ENCODE measurements at regions not wholly inside any gene's neighbourhood (a gene's known extent, or its start where the extent isn't known, plus 50 kb on each side); places are given as distances from the start of the nearest gene placed in this dataset.

- no peaks in the 10 kb centered on the region for H3K9me3 ChIP-seq (ENCODE audit: control insufficient read depth in 1 of 2, insufficient read depth in 1 of 2, low read length in 2 of 2)
- no peak overlapping the region for H3K4me3 ChIP-seq (ENCODE audit: low read length)
- ChIA-PET CTCF (interaction anchor here (1.1 kb wide), 1 partner anchor 15 kb away, joined by 3 read pairs; no protein-coding TSS in a partner anchor), POLR2A (no interaction called here)
- no peak for ATAC-seq (ENCODE audit: poor library complexity)
- Mint-ChIP-seq H3K4me1 (ENCODE audit: low read depth) (no peaks in the 10 kb centered on the region), H3K27ac (no peak overlapping the region), H3K27me3 (no peaks in the 10 kb centered on the region), H3K4me3 (no peak overlapping the region), H3K36me3 (ENCODE audit: low read depth) (no peaks in the 10 kb centered on the region), H3K9me3 (peaks cover 2% of the 10 kb centered on the region)
- no peaks in the 10 kb centered on the region for H3K36me3 ChIP-seq (ENCODE audit: insufficient read depth, low read length)
- no peaks in the 10 kb centered on the region for H3K4me1 ChIP-seq (ENCODE audit: insufficient read depth, low read length)
- intact Hi-C loops (cut with DNase I, micrococcal nuclease) = no loop called here
- TF ChIP-seq CTCF (IDR thresholded peaks at IDR 0.05) = no peak
- no peaks in the 10 kb centered on the region for H3K27me3 ChIP-seq (ENCODE audit: control insufficient read depth in 1 of 2, insufficient read depth in 2 of 2, low read length in 2 of 2)
- no peak overlapping the region for H3K27ac ChIP-seq (ENCODE audit: low read depth in 1 of 2, low read length in 2 of 2)
- no peak for DNase-seq
Observed at GRCh38 chr3:103894162-103894822, 1459.5 kb downstream of the ZPLD1 start.

- H3K9me3 Mint-ChIP-seq = peaks cover 8% of the 10 kb centered on the region
- no peak overlapping the region for H3K4me3 ChIP-seq (ENCODE audit: low read length)
- H3K27ac Mint-ChIP-seq = no peak overlapping the region
Observed at GRCh38 chr3:103899328-103899727, 1464.5 kb downstream of the ZPLD1 start.

GRCh38 chr3:103904991-103905390 lies 1461.7 kb upstream of the ALCAM start:
- DNase-seq = no peak
- POLR2A ChIA-PET = no interaction called here
- Mint-ChIP-seq H3K27ac (no peak overlapping the region), H3K4me1 (ENCODE audit: low read depth) (no peaks in the 10 kb centered on the region), H3K4me3 (no peak overlapping the region), H3K27me3 (no peaks in the 10 kb centered on the region), H3K36me3 (ENCODE audit: low read depth) (no peaks in the 10 kb centered on the region), H3K9me3 (peaks cover 5% of the 10 kb centered on the region)
- no peaks in the 10 kb centered on the region for H3K36me3 ChIP-seq (ENCODE audit: insufficient read depth, low read length)
- H3K4me1 ChIP-seq (ENCODE audit: insufficient read depth, low read length) = no peaks in the 10 kb centered on the region
- no peak overlapping the region for H3K27ac ChIP-seq (ENCODE audit: low read depth in 1 of 2, low read length in 2 of 2)
- no peak for ATAC-seq (ENCODE audit: poor library complexity)
- no peak overlapping the region for H3K4me3 ChIP-seq (ENCODE audit: low read length)
- H3K9me3 ChIP-seq (ENCODE audit: control insufficient read depth in 1 of 2, insufficient read depth in 1 of 2, low read length in 2 of 2) = peaks cover 0 to 4% of the 10 kb centered on the region in 2 experiments
- intact Hi-C loops (cut with DNase I, micrococcal nuclease) = no loop called here
- TF ChIP-seq CTCF (IDR thresholded peaks at IDR 0.05) = no peak
- H3K27me3 ChIP-seq (ENCODE audit: control insufficient read depth in 1 of 2, insufficient read depth in 2 of 2, low read length in 2 of 2) = no peaks in the 10 kb centered on the region
- CTCF ChIA-PET = no interaction called here

More at GRCh38 chr3:103899328-103899727, 1464.5 kb downstream of the ZPLD1 start:
- CTCF ChIA-PET = no interaction called here
- TF ChIP-seq CTCF (IDR thresholded peaks at IDR 0.05) = no peak
- H3K9me3 ChIP-seq (ENCODE audit: control insufficient read depth in 1 of 2, insufficient read depth in 1 of 2, low read length in 2 of 2) = peaks cover 0 to 2% of the 10 kb centered on the region in 2 experiments
- DNase-seq (no peak), ATAC-seq (ENCODE audit: poor library complexity) (no peak)
- no peaks in the 10 kb centered on the region for H3K36me3 ChIP-seq (ENCODE audit: insufficient read depth, low read length)
- intact Hi-C loops (cut with DNase I, micrococcal nuclease) = no loop called here
- H3K4me1 Mint-ChIP-seq (ENCODE audit: low read depth) = no peaks in the 10 kb centered on the region
- POLR2A ChIA-PET = no interaction called here
- no peak overlapping the region for H3K27ac ChIP-seq (ENCODE audit: low read depth in 1 of 2, low read length in 2 of 2)
- H3K4me3 Mint-ChIP-seq = no peak overlapping the region
- no peaks in the 10 kb centered on the region for H3K4me1 ChIP-seq (ENCODE audit: insufficient read depth, low read length)
- H3K36me3 Mint-ChIP-seq (ENCODE audit: low read depth) = no peaks in the 10 kb centered on the region
- no peaks in the 10 kb centered on the region for H3K27me3 ChIP-seq (ENCODE audit: control insufficient read depth in 1 of 2, insufficient read depth in 2 of 2, low read length in 2 of 2)
- no peaks in the 10 kb centered on the region for H3K27me3 Mint-ChIP-seq
